H1 (cell line): ENCODE measurements at regions not wholly inside any gene's neighbourhood (a gene's known extent, or its start where the extent isn't known, plus 50 kb on each side); places are given as distances from the start of the nearest gene placed in this dataset.

Experiments
- ASH2L ChIP-seq: fragments of 200-600, 300-600 bp; sonication (generic); IDR thresholded peaks from one replicate; pipeline ENCODE4 v1.7.1; 2017; ENCODE audit warnings: low read length
- BRCA1 ChIP-seq: IDR thresholded peaks from 2 replicates; pipeline ENCODE4 v1.6.1; 2012; ENCODE audit warnings: low read depth, low read length, improper control_type of control experiment
- CBX8 ChIP-seq: fragments of 300-800, 300-1000 bp; sonication (generic); IDR thresholded peaks from 2 replicates; pipeline ENCODE4 v1.7.1; 2016; ENCODE audit warnings: low read depth, low read length, borderline replicate concordance
- CHD2 ChIP-seq: IDR thresholded peaks from 2 replicates; pipeline ENCODE4 v1.6.1; 2012; ENCODE audit warnings: low read length, improper control_type of control experiment
- EP300 ChIP-seq, 2 experiments: IDR thresholded peaks; 1 replicate in 1 of 2; 2 replicates in 1 of 2; pipeline ENCODE4 v1.6.1; 2011 to 2012; ENCODE audit warnings: low read depth in 2 of 2, low read length in 2 of 2, mild to moderate bottlenecking in 2 of 2, borderline replicate concordance in 1 of 2, inconsistent platforms in 1 of 2, moderate library complexity in 1 of 2
- GTF2F1 ChIP-seq: IDR thresholded peaks from 2 replicates; pipeline ENCODE4 v1.6.1; 2012; ENCODE audit warnings: low read depth, low read length, improper control_type of control experiment, borderline replicate concordance
- JUND ChIP-seq: IDR thresholded peaks from 2 replicates; pipeline ENCODE4 v1.6.1; 2011; ENCODE audit warnings: mild to moderate bottlenecking, improper control_type of control experiment, low read length
- RNF2 ChIP-seq: fragments of 200-900, 300-1000 bp; sonication (generic); IDR thresholded peaks from 2 replicates; pipeline ENCODE4 v1.7.1; 2016; ENCODE audit warnings: borderline replicate concordance, low read depth, mild to moderate bottlenecking, antibody characterized with exemption, low read length; ENCODE audit not compliant: poor library complexity, severe bottlenecking; ENCODE audit errors: missing control alignments
- TEAD4 ChIP-seq: IDR thresholded peaks from 2 replicates; pipeline ENCODE4 v1.6.1; 2012; ENCODE audit warnings: low read depth, low read length, inconsistent platforms, mixed read lengths
- YY1 ChIP-seq: IDR thresholded peaks from 2 replicates; pipeline ENCODE4 v1.6.1; 2011; ENCODE audit warnings: low read depth, mild to moderate bottlenecking, low read length
- ZNF274 ChIP-seq: IDR thresholded peaks from 2 replicates; pipeline ENCODE4 v1.7.0; 2012; ENCODE audit warnings: low read length, borderline replicate concordance; ENCODE audit errors: extremely low read depth
- TF ChIP-seq, protein P1 (sequence below), 3 experiments: IDR thresholded peaks; 1 replicate in 2 of 3; 2 replicates in 1 of 3; pipeline versions ENCODE4 v1.5.1 to v1.6.1; 2011; ENCODE audit warnings: low read length in 3 of 3, mild to moderate bottlenecking in 3 of 3, inconsistent platforms in 2 of 3, low read depth in 1 of 3, moderate library complexity in 1 of 3; ENCODE audit not compliant: insufficient read depth in 1 of 3; ENCODE audit errors: control extremely low read depth in 1 of 3

DNA sequence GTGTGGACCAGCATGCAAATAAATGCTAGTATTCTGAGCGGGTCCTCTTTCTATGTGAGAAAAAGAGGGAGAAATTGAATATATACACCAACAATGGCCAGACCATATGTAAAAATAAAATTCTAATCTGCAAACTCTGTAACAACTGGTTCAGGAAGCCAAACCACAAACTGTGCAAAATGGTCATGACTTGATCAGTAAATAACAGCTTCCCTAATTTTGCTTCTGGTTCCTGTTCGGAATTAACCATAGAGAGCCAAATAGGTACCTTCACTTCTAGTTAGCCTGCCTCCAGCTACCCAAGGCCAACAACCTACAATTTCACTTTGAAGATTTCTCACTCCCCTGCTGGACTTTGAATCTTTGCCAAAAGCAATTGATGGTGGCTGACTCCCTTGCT lies 1313.2 kb downstream of the ADGRL3 start:
- TF ChIP-seq YY1 (no peak), RNF2 (no peak), BRCA1 (no peak), EP300 (IDR thresholded peaks at IDR 0.05; ENCODE audit: borderline replicate concordance in 1 of 2, low read depth in 2 of 2, low read length in 2 of 2) (no peak), GTF2F1 (no peak), CBX8 (no peak), ZNF274 (no peak), TEAD4 (no peak), ASH2L (no peak), JUND (no peak), CHD2 (no peak)
- TF ChIP-seq, protein P1, sequence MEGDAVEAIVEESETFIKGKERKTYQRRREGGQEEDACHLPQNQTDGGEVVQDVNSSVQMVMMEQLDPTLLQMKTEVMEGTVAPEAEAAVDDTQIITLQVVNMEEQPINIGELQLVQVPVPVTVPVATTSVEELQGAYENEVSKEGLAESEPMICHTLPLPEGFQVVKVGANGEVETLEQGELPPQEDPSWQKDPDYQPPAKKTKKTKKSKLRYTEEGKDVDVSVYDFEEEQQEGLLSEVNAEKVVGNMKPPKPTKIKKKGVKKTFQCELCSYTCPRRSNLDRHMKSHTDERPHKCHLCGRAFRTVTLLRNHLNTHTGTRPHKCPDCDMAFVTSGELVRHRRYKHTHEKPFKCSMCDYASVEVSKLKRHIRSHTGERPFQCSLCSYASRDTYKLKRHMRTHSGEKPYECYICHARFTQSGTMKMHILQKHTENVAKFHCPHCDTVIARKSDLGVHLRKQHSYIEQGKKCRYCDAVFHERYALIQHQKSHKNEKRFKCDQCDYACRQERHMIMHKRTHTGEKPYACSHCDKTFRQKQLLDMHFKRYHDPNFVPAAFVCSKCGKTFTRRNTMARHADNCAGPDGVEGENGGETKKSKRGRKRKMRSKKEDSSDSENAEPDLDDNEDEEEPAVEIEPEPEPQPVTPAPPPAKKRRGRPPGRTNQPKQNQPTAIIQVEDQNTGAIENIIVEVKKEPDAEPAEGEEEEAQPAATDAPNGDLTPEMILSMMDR (IDR thresholded peaks at IDR 0.05; ENCODE audit: control extremely low read depth in 1 of 3, insufficient read depth in 1 of 3, low read depth in 1 of 3, low read length in 3 of 3): no peak
